HepG2 (cell line): ENCODE measurements at regions not wholly inside any gene's neighbourhood (a gene's known extent, or its start where the extent isn't known, plus 50 kb on each side); places are given as distances from the start of the nearest gene placed in this dataset.

Source experiments
- AKAP8 ChIP-seq: sonication (generic); formaldehyde crosslinking; IDR thresholded peaks from 2 replicates; pipeline ENCODE4 v1.5.1; 2020; ENCODE audit warnings: mild to moderate bottlenecking, missing genetic modification reagents
- ATAD3A ChIP-seq: sonication (generic); formaldehyde crosslinking; IDR thresholded peaks from 2 replicates; pipeline ENCODE4 v1.4.0; 2020; ENCODE audit warnings: missing genetic modification reagents
- CERS6 ChIP-seq: sonication (generic); formaldehyde crosslinking; IDR thresholded peaks from 2 replicates; pipeline ENCODE4 v1.5.0; 2020; ENCODE audit warnings: missing genetic modification reagents
- FLYWCH1 ChIP-seq: sonication (generic); formaldehyde crosslinking; IDR thresholded peaks from 2 replicates; pipeline ENCODE4 v1.8.1; 2023; ENCODE audit warnings: mild to moderate bottlenecking, missing genetic modification reagents
- GTF2F1 ChIP-seq: fragments of 150-350 bp; IDR thresholded peaks from 2 replicates; pipeline ENCODE4 v1.6.1; 2014; ENCODE audit warnings: low read length
- HDAC1 ChIP-seq: sonication (generic); formaldehyde crosslinking; IDR thresholded peaks from 2 replicates; pipeline ENCODE4 v1.5.1; 2020; ENCODE audit warnings: mild to moderate bottlenecking, missing genetic modification reagents
- HOXA3 ChIP-seq: sonication (generic); formaldehyde crosslinking; IDR thresholded peaks from 2 replicates; pipeline ENCODE4 v1.5.0; 2020; ENCODE audit warnings: missing genetic modification reagents
- HOXA5 ChIP-seq: sonication (generic); formaldehyde crosslinking; IDR thresholded peaks from 2 replicates; pipeline ENCODE4 v1.4.0; 2020; ENCODE audit warnings: missing genetic modification reagents
- KAT8 ChIP-seq: IDR thresholded peaks from 2 replicates; pipeline ENCODE4 v1.6.1; 2016; ENCODE audit warnings: missing genetic modification reagents, missing compliant biosample characterization
- KDM6A ChIP-seq: IDR thresholded peaks from 2 replicates; pipeline ENCODE4 v1.6.1; 2016; ENCODE audit warnings: low read depth
- MIER2 ChIP-seq: IDR thresholded peaks from 2 replicates; pipeline ENCODE4 v1.6.1; 2016; ENCODE audit warnings: missing biosample characterization, missing genetic modification reagents
- NPAS2 ChIP-seq: sonication (generic); formaldehyde crosslinking; IDR thresholded peaks from 2 replicates; pipeline ENCODE4 v1.8.0; 2022; ENCODE audit warnings: mild to moderate bottlenecking, missing genetic modification reagents, borderline replicate concordance
- RAD21 ChIP-seq: fragments of 450-650 bp; formaldehyde crosslinking; IDR thresholded peaks from 2 replicates; pipeline ENCODE4 v1.5.0; 2020; ENCODE audit warnings: mild to moderate bottlenecking
- RFX1 ChIP-seq: fragments of 450-650 bp; IDR thresholded peaks from 2 replicates; pipeline ENCODE4 v1.6.1; 2017
- STAT6 ChIP-seq: sonication (generic); formaldehyde crosslinking; IDR thresholded peaks from 2 replicates; pipeline ENCODE4 v1.4.0; 2020; ENCODE audit warnings: missing genetic modification reagents, mild to moderate bottlenecking, borderline replicate concordance
- TFE3 ChIP-seq: IDR thresholded peaks from 2 replicates; pipeline ENCODE4 v1.6.1; 2016
- THAP11 ChIP-seq: IDR thresholded peaks from 2 replicates; pipeline ENCODE4 v1.6.1; 2016; ENCODE audit warnings: missing biosample characterization, missing genetic modification reagents
- XBP1 ChIP-seq: sonication (generic); formaldehyde crosslinking; IDR thresholded peaks from 2 replicates; pipeline ENCODE4 v1.5.0; 2020; ENCODE audit warnings: missing genetic modification reagents
- YY1 ChIP-seq: IDR thresholded peaks from 2 replicates; pipeline ENCODE4 v1.6.1; 2011; ENCODE audit warnings: low read length, low read depth, moderate library complexity, mild to moderate bottlenecking; ENCODE audit not compliant: insufficient read depth, insufficient replicate concordance
- ZFP37 ChIP-seq: sonication (generic); formaldehyde crosslinking; IDR thresholded peaks from 2 replicates; pipeline ENCODE4 v1.4.0; 2020; ENCODE audit warnings: missing genetic modification reagents, borderline replicate concordance
- ZFYVE20 ChIP-seq: sonication (generic); formaldehyde crosslinking; IDR thresholded peaks from 2 replicates; pipeline ENCODE4 v1.8.0; 2023; ENCODE audit warnings: low read depth, mild to moderate bottlenecking, moderate library complexity, missing genetic modification reagents, borderline replicate concordance
- ZNF124 ChIP-seq: sonication (generic); formaldehyde crosslinking; IDR thresholded peaks from 2 replicates; pipeline ENCODE4 v1.4.0; 2020; ENCODE audit warnings: missing genetic modification reagents
- ZNF256 ChIP-seq: sonication (generic); formaldehyde crosslinking; conservative IDR thresholded peaks from 2 replicates; pipeline ENCODE4 v1.4.0; 2020; ENCODE audit warnings: missing genetic modification reagents
- ZNF264 ChIP-seq: sonication (generic); formaldehyde crosslinking; IDR thresholded peaks from 2 replicates; pipeline ENCODE4 v1.4.0; 2020; ENCODE audit warnings: missing genetic modification reagents
- ZNF30 ChIP-seq: sonication (generic); formaldehyde crosslinking; IDR thresholded peaks from 2 replicates; pipeline ENCODE4 v1.5.0; 2020; ENCODE audit warnings: mild to moderate bottlenecking, missing genetic modification reagents
- ZNF605 ChIP-seq: sonication (generic); formaldehyde crosslinking; IDR thresholded peaks from 2 replicates; pipeline ENCODE4 v1.8.0; 2022; ENCODE audit warnings: mild to moderate bottlenecking, missing genetic modification reagents
- ZNF737 ChIP-seq: sonication (generic); formaldehyde crosslinking; IDR thresholded peaks from 2 replicates; pipeline ENCODE4 v1.5.0; 2020; ENCODE audit warnings: missing genetic modification reagents, mild to moderate bottlenecking, borderline replicate concordance
- ZNF749 ChIP-seq: sonication (generic); formaldehyde crosslinking; IDR thresholded peaks from 2 replicates; pipeline ENCODE4 v1.8.0; 2022; ENCODE audit warnings: mild to moderate bottlenecking, missing genetic modification reagents, moderate library complexity, borderline replicate concordance
- ZNF850 ChIP-seq: sonication (generic); formaldehyde crosslinking; conservative IDR thresholded peaks from 2 replicates; pipeline ENCODE4 v1.9.0; 2021; ENCODE audit warnings: mild to moderate bottlenecking, missing genetic modification reagents

GRCh38 chr14:28608851-28609828 lies 157.4 kb upstream of the FOXG1 start (continued):
- TF ChIP-seq THAP11 = no peak
- no peak for TF ChIP-seq CERS6
- no peak for TF ChIP-seq KDM6A
- no peak for TF ChIP-seq HOXA3
- no peak for TF ChIP-seq ZNF264
- TF ChIP-seq KAT8 (CRISPR knock-in tag) = 0 out of 2 replicates have a peak, but pooled peaks have one; percentile 35
- no peak for TF ChIP-seq AKAP8
- no peak for TF ChIP-seq ZNF737 (CRISPR knock-in tag)
- TF ChIP-seq GTF2F1 = no peak
- TF ChIP-seq ZFP37 (CRISPR knock-in tag) = no peak
- no peak for TF ChIP-seq STAT6 (CRISPR knock-in tag)
- TF ChIP-seq ZNF124 (CRISPR knock-in tag) = no peak
- TF ChIP-seq RAD21 (CRISPR knock-in tag) = peak; percentile 83
- TF ChIP-seq ZNF850 (CRISPR knock-in tag) = no peak
- TF ChIP-seq ZNF749 (CRISPR knock-in tag) = no peak
- no peak for TF ChIP-seq RFX1
- no peak for TF ChIP-seq HOXA5
- TF ChIP-seq ZNF256 (CRISPR knock-in tag) = no peak
- no peak for TF ChIP-seq ZFYVE20 (CRISPR knock-in tag)
- TF ChIP-seq ATAD3A (CRISPR knock-in tag) = no peak
- no peak for TF ChIP-seq FLYWCH1
- TF ChIP-seq MIER2 (CRISPR knock-in tag) = no peak
- no peak for TF ChIP-seq ZNF30
- no peak for TF ChIP-seq ZNF605 (CRISPR knock-in tag)
- TF ChIP-seq TFE3 (CRISPR knock-in tag) = no peak
- TF ChIP-seq YY1 = no peak
- TF ChIP-seq HDAC1 = no peak
- no peak for TF ChIP-seq XBP1 (CRISPR knock-in tag)
- no peak for TF ChIP-seq NPAS2
